COLO668 (cell line): ENCODE measurements at regions not wholly inside any gene's neighbourhood (a gene's known extent, or its start where the extent isn't known, plus 50 kb on each side); places are given as distances from the start of the nearest gene placed in this dataset.
A peak's percentile ranks its signal among the peaks of the same experiment; 100 is the strongest.

Experiments
- DNase-seq: peaks from one replicate; lab custom pipeline; 2025; ENCODE audit not compliant: unreplicated experiment; lab: John Stamatoyannopoulos, UW

DNA sequence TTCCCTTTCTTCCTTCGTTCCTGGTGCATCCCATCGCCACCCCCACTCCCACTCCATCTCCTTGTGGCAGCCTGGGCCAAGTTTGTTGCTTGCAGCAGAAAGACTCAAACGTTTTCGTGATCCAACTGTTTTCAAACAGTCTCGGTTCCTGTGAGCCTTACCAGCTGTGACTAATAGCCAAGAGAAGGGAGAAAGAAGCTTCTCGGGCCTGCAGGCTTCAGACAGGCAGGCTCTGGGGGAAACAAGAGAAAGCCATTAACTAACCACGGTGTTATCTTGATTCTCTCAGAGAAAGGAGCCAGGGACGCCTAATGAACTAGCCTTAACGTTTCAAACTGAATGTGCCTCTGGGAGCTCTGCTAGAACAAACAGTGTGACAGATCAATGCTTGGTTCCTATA lies 742.0 kb downstream of the NR2F2 start:
- no peak for DNase-seq

DNA sequence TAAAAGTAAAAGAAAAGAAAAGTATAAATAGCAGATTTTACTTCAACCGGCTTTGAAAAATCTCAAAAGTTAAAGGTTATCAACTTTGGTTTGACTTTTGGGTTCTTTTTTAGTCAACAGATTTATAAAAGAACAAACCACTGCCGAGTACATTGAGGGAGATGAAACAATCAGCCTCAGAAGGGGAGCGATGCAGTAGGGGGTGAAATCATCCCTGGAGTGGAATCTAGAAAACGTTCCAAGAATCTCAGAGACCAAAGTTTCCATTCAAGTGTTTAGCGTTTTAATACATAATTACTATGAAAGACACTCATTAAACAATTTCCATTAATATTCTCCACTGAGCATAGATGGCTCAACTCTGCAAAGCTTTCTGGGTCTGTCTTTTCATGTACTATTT lies 745.5 kb downstream of the NR2F2 start:
- no peak for DNase-seq

DNA sequence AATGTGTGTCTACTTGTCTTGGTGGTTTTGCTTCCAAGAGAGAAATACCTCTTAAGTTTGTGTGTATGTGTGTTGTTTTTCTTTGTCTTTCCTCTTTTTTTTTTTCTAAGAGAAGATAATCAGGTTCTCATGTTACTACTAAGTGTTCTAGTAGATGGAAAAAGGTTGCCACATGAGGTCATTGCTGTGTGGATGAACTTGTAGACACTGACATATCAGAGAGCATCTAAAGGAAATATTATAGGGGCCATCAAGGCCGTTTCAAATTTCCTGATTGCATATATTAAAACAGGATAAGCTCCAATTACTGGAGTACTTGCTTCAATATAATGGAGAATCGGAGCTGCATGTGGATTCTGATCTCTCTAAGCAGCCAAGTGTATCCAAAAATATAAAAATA lies 747.5 kb downstream of the NR2F2 start:
- DNase-seq = no peak

DNA sequence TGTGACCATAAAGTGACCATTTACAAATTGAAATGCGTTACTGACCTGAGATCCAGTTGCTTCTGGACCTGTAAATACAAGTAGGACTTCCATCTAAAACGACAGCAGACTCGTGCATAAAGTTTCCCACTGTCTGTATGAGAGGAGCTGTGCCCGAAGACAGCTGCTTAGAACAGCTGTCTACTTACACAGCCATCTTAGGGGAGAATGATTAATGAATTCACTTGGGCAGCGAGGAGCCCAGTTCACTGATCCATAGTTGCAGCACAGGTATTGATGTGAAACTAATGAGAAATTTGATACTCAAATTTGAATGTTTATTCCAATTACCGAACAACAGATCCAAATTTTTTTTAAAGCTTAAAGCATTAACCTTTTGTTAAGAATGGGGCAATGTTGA lies 748.1 kb downstream of the NR2F2 start:
- no peak for DNase-seq

DNA sequence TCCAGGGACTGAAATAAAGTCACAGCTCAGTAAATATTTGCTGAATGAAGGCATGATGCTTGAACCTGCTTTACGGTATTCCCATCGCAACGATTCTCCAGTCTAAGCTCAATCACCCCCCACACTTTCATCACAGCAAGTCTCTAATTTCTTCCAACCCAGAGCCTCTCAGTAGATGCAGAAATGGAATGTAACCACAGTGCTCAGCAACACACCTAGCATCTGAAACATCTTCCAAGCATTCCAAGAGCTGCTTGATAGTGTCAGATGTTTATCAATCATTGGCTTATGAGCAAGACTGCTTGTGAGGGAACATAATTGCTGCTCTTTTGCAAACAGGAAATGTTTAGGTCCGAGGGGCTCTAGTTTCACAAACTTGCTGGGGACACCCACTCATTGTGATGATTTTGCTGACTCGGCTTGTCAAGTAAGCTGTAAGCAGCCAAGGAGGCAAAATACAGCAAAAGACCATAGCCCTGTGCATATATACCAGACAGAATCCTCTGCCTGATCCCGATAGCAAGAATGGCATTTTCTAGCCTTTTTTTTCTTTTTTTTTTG lies 751.2 kb downstream of the NR2F2 start:
- DNase-seq = no peak

DNA sequence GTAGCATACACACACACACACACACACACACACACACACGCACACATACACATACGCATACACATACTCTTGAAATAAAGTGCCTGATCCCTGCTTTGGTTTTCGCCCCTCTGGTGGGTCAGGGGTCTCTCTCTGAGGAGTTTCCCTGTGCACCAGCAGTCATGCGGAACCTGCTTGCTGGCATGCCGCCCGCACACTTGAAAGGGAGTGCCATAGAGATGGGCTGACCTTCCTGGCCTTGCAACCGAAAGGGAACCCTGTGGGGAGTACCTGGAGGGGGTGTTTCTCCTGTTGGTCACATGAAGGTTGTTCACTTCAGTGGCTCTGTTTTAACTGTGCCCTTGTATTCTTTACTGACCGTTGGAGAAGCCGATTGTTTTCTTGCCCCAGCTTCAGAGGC lies 752.3 kb downstream of the NR2F2 start:
- DNase-seq = no peak

DNA sequence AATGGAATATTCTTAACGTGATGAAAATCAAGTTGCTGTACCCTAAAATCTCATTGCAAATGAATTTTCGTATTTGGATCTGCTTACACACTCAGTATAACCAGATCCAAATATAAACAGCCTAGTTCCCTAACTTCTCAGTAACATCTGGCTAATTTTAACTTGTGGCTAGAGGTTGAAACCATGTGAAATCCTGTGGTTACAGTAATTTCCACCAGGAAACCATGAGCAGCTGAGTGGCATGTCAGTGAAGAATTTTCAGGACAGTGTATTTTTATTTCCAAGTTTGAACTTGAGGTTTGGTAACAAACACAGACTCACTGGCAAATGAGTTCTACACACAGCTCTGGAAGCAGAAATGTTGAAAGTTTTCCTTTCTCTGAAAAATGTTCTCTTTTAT lies 754.1 kb downstream of the NR2F2 start:
- no peak for DNase-seq

DNA sequence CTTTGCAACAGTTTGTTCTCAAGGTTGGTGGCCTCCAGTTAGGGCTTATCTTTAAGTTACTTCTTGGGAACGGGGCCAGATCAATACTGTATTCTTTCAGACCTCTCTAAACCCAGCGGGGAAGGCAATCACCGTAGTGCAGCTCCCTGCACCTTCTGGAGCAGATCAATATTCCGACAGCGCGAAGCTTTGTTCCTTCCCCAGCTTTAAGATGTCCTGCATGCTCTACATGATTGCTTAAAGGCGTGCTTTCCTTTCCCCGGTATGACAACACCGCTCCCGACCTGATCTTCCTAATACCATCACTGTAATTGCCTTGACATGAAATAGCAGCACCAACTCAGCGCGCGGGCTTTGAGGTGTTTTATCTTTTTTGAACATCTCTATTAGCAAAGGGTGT lies 755.2 kb downstream of the NR2F2 start:
- no peak for DNase-seq

DNA sequence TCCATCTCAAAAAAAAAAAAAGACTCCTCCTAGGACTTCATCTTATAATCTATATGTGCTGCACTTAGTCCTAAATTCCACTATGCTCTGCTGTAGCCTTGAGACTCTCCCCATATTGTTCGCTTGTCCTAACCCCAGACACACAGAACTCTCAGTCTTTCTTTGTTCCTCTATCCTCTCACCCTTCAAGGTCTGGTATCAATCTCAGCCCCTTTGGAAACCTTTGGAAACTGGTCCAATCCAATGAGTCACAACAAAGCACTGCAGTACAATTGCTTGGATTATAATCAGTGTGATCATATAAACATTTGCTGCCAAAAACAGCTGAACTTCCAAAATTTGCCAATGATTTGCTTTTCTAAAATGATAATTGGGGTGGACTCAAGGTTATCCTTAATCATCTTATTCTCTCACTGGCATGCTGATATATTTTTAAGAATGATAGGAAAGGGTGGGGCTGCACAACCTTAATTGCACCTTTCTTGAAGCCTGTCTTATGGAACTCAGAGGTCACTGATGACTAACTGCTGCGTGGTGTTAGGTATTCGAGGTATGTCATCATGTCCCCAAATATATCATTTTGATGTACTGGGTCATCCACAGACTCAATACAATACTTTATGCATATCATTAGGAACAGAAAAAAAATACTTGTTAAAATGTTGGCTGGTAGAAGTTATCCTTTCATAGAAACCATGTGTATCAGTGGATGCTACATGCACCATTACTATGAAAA lies 756.7 kb downstream of the NR2F2 start:
- DNase-seq = no peak

DNA sequence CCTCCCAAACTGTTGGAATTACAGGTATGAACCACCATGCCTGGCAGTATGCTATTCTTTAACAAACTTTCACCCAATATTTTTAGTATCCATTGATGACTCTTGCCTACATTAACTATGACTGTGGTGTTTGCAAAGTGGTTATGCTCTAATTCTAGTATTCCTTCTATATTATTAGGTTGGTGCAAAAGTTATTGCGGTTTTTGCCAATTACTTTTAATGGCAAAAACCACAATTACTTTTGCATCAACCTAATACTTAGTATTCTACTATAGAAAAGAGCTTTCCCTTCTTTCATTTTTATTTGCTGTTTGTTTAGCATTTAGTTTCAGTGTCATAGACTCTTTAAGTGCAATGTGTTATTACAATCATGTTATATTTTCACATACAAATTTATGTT lies 760.6 kb downstream of the NR2F2 start:
- DNase-seq = no peak

DNA sequence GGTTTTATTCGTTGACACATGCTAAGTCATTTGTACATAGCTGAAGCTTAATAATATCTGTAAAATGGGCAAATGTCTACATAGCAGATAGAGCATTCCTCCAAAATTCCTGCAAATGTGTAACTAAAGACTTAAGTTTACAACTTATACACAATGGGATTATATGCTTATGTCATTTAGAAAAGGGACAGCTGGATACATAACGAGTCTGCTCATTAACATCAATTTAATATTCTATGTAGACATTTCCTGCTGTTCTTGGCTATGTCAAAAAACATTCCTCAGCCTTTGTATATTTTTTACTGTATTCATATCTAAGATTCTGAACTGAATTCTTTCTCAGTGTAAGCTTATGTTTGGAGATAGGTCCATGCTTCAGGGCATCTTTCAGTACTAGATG lies 762.2 kb downstream of the NR2F2 start:
- no peak for DNase-seq

DNA sequence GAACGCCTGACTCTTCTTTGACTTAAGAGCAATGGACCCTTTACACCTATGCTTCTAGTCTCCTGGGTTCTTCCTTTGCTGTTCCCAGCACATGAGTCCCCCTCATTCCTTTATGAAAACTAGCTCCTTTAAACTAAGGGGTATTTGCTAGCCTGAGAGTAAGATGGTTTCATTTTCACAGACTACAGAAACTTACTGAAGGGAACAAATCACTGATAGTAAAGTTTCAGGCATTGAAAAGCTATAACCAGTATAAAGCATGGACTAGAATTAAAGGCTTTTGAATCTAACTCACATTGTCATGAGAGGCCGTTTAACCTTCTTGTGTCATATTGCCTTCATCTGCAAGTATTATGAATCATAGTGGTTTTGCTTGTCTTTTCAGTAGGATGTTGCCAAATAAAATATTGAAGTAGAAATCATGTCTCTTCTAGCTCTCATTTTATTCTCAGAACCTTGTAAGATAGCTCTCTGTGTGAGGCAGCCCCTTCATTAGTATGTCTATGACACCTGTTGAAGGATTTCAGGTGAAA lies 765.9 kb downstream of the NR2F2 start:
- DNase-seq = no peak

DNA sequence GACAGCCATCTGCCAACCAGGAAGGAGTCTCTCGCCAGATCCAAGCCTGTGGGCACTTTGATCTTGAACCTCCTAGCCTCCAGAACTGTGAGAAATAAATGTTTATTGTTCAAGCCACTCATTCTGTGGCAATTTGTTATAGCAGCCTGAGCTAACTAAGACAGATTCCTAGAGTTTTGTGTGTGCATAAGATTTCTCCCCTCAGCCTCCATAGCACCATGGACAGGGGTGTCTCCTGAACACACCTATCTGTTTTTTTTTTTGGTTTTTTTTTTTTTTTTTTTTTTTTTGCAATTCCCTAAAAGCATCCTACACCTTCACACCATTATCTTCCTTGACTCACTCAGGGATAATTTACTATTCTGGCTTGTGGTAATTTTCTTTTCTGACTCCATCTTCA lies 768.5 kb downstream of the NR2F2 start:
- DNase-seq = no peak

DNA sequence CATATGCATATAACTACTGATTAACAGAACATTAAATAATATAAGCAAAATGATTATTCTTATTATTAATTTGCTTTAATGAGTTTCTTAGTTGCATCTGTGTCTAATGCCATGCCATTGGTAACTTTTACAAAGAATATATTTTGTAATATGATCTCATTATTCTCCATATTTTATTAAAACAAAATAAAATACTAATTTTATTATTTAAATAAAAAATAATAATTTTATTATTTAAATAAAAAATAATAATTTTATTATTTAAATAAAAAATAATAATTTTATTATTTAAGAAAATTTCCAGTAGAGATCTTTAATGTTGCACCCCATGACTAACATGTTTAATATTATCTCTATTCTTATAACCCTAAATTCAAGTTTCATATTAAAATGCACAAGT lies 771.1 kb downstream of the NR2F2 start:
- no peak for DNase-seq

DNA sequence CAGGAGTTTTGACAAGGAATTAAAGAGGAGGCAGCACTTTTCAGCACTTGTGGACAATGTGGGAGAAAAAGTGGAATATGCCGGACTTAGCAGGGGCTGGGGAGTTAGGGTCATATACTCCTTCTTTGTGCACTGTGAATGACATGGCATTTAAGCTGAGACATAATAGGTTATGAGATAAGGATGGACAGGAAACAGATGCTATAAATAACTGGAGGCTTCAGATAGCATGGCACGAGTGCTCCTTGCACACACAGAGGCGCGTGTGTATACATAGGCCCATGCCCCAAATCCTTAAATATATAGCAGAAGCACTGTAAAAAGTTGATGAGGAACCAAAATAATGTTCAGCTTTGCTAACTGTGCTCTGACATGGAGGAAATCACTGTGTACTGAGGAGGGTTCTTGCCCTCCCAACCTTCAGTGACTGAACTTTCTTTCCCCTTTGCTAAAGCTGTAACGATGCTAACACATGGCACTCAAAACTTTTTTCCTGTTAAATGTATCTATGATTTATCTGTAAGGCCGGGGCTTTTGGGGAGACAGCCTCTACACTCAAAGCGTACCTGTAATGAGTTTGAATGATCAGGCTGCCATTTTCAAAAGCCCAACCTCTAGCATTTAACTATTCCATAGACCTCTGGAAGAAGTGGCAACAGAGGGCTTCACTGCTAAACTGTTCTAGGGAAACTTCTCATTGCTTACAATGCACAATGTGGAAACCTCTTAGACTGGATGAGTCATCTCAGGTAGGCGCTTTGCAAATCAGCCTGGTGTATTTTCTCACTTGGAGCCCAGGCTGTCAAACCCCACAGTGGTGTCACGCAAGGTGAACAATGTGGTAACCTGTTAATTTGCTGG lies 784.6 kb downstream of the NR2F2 start:
- peak; percentile 34 for DNase-seq

DNA sequence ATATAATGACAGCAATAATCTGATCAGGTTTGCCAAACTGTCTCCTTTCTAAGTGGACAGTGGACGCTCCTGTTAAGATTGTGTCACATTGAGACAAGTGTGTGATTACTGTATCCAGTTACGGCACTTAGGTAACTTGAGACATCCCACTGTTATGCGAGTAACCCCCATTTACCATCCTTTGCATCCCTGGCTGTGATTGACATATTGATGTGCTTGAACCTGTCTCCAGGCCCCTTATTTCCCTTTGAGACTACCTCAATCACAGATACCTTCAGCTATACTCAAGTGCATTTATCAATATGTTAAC lies 785.2 kb downstream of the NR2F2 start:
- no peak for DNase-seq

DNA sequence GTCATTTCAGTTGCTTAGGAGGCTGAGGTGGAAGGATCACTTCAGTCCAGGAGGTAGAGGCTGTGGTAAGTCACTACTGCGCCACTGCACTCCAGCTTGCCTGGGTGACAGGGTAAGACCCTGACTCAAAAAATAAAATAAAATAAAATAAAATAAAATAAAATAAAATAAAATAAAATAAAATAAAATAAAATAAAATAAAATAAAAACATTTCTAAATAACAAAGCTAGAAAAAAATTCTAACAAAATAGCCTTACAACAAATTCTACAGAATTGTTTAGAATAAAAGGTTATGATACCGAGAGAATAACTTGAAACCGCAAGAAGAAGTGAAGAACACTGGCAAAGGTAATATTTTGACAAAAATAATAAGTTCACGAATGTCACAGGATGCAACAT lies 794.3 kb downstream of the NR2F2 start:
- no peak for DNase-seq

DNA sequence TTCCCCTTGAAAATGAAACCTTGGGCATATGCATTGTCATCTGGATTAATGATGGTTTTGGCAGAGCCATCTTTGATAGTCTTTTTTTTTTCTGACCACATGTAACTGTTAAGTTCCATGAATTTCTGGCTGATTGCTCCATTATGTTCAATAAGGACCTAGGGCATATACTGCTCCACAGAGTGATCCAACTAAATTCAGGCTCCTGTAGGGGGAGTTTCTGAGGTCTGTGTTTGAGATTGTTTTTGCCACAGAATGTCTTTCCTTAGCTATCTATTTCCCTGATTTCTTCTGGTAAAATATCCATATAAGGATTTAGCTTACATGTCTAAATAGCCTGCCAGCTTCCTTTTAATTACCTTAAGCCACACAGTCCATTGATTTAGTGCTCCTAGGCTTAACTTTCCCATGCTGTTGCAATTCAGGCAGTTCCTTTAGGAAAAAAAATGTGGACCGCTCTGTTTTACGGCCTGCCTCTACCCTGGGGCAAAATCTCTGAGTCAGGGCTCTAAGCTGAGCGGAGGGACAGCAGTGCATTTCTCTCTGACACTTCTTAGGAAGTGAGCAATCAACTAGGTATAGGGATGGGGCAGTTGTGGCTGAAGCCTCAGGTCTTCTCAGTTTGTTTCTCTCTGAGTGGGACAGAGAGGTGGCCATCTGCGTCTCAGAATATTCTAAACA lies 796.2 kb downstream of the NR2F2 start:
- DNase-seq = no peak

DNA sequence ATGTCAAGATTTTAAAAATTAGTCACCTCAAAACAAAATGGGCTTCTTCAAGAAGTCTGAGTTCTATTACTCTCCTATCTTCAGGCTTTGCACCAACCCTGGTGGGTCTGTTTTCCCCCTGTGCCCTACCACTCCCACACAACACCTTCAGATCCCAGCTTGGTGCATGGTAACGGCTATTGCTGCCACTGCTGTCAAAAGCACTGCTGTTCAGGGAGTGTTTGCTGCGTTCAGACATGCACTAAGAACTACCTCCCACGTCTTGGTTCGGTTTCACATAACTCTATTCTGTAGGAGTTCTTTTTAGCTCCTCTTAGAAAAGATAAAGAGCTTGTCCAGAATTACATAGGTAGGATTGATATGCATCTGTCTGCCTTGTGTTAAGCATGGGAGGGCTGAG lies 799.2 kb downstream of the NR2F2 start:
- no peak for DNase-seq

DNA sequence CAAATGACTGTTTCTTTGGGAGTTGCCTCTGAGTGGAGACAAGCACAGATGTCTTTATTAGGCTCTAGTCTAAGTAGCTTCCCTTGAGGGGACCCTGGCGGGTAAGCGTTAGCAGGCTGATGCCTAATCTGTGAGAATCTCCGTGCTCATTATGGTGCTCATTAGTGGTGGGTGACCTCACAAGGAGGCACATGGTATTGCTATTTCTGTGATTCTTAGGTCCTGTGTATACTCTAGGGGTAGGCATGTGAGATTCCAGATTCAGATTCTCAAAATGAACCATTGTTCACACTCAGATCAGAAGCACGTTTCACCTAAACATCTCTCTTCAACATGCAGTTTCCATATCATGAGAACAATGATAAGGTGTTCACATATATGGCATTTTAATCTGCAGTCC lies 809.7 kb downstream of the NR2F2 start:
- DNase-seq = no peak

DNA sequence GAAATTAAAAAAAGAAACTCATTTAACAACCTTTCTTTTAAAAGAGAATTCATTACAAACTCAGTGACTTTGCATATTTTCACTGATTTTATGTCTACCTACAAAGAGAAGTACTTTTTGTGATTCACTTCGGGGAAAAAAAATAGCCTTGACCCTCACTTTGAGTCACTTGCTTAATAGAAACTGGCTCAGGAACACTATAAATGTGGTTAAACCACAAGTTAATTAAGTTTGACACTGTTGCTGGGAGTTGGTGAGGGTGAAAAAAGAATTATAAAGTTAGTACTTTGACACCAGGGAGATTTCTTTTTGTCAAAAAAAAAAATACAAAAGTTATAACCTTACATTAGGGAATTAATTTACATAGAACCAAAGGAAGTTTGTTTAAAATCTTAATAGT lies 810.9 kb downstream of the NR2F2 start:
- no peak for DNase-seq

DNA sequence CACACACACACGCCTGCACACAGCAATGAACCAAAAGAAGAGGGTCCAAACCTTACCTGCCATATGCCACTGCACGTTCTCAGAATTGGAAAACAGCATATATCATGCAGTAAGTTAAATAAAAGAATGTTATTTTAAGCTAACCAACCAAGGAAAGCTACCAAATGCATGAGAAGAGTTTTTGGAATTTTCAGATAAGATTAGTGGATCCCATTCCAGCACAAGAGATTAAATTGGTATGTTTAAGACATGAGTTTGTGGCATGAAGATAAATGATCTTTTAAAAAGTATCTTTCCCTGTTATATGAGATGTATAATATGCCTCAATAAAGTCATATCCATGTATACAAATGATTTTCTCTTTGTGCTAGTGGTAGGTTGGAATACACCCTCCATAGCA lies 811.4 kb downstream of the NR2F2 start:
- DNase-seq = no peak
